ENCODE measurements at regions not wholly inside any gene's neighbourhood (a gene's known extent, or its start where the extent isn't known, plus 50 kb on each side); places are given as distances from the start of the nearest gene placed in this dataset.
A peak's percentile ranks its signal among the peaks of the same experiment; 100 is the strongest.

GRCh38 chr6:134379076-134379475, 61.2 kb upstream of the SGK1 start:
- DNase-seq = no peak

- DNase-seq = no peak
These were observed 60.5 kb upstream of the SGK1 start for GRCh38 chr6:134378426-134378825.

GRCh38 chr6:134376785-134377184, 58.9 kb upstream of the SGK1 start:
- no peak for DNase-seq

GRCh38 chr6:134375220-134375580, 57.3 kb upstream of the SGK1 start:
- DNase-seq = no peak

GRCh38 chr6:134374491-134375219, 56.7 kb upstream of the SGK1 start:
- no peak for DNase-seq

- no peak for DNase-seq
These were observed 56.1 kb upstream of the SGK1 start for GRCh38 chr6:134373993-134374392.

- peak; percentile 87 for DNase-seq
These were observed 55.5 kb upstream of the SGK1 start for GRCh38 chr6:134373282-134373922.

GRCh38 chr6:134372603-134373281, 54.8 kb upstream of the SGK1 start:
- peak; percentile 42 for DNase-seq

GRCh38 chr6:134368670-134369069, 50.8 kb upstream of the SGK1 start:
- DNase-seq = no peak
